ENCODE measurements at regions not wholly inside any gene's neighbourhood (a gene's known extent, or its start where the extent isn't known, plus 50 kb on each side); places are given as distances from the start of the nearest gene placed in this dataset.

DNA sequence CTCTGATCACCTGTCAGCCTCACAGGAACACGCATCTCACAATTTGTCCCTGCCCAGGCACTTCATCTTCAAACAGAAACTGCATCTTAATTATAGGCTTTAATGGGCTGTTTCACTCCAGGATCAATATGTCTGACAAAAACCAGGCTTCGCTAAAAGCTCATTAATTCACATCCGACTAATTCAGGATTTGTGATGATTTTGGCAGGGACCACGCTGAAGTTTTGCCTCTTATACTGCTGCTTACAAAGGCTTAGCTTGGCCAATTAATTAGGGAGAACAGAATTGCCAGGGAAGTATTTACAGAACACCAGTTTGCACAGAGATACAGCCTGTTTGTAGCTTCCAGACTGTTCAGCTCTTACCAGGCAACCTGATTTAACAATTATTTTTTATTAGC, 541.0 kb upstream of the SPTLC3 start:
- CTCF ChIA-PET: no interaction called here
- intact Hi-C loops (cut with micrococcal nuclease): no loop called here

GRCh38 chr20:12482661-12483060, 526.1 kb upstream of the SPTLC3 start:
- Histone ChIP-seq H3K4me2 (ENCODE audit: low read length) (no peak overlapping the region), H3K27me3 (ENCODE audit: low read length) (peaks cover 38% of the 10 kb centered on the region), H3F3A (ENCODE audit: low read length, unreplicated experiment) (no peaks in the 10 kb centered on the region), H3K9ac (ENCODE audit: low read length) (no peak overlapping the region), H4K20me1 (ENCODE audit: low read length) (no peaks in the 10 kb centered on the region), H3K9me2 (replicated peaks; ENCODE audit: low read length) (no peaks in the 10 kb centered on the region), H3K27ac (ENCODE audit: low read length) (no peak overlapping the region), H2AFZ (ENCODE audit: low read length) (no peak overlapping the region), H3K36me3 (ENCODE audit: low read depth, low read length) (no peaks in the 10 kb centered on the region), H3K9me3 (ENCODE audit: low read length) (no peaks in the 10 kb centered on the region), H3K4me1 (ENCODE audit: insufficient read depth, low read length) (no peaks in the 10 kb centered on the region), H3K79me2 (ENCODE audit: low read length) (no peaks in the 10 kb centered on the region), H3K4me3 (ENCODE audit: low read length) (no peak overlapping the region)
- BruUV-seq (replicated peaks): no TSS peak
- ATAC-seq (no peak), DNase-seq (no peak)
- POLR2A ChIA-PET (ENCODE audit: unreplicated experiment): no interaction called here
- TF ChIP-seq EZH2 (IDR thresholded peaks at IDR 0.05; ENCODE audit: low read length, unreplicated experiment): no peak
- TF ChIP-seq, protein P1, sequence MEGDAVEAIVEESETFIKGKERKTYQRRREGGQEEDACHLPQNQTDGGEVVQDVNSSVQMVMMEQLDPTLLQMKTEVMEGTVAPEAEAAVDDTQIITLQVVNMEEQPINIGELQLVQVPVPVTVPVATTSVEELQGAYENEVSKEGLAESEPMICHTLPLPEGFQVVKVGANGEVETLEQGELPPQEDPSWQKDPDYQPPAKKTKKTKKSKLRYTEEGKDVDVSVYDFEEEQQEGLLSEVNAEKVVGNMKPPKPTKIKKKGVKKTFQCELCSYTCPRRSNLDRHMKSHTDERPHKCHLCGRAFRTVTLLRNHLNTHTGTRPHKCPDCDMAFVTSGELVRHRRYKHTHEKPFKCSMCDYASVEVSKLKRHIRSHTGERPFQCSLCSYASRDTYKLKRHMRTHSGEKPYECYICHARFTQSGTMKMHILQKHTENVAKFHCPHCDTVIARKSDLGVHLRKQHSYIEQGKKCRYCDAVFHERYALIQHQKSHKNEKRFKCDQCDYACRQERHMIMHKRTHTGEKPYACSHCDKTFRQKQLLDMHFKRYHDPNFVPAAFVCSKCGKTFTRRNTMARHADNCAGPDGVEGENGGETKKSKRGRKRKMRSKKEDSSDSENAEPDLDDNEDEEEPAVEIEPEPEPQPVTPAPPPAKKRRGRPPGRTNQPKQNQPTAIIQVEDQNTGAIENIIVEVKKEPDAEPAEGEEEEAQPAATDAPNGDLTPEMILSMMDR (conservative IDR thresholded peaks at IDR 0.05; ENCODE audit: low read depth, low read length): no peak
- CTCF ChIA-PET: no interaction called here
- intact Hi-C loops (cut with micrococcal nuclease): no loop called here

More for the DNA sequence above, 541.0 kb upstream of the SPTLC3 start:
- no peak overlapping the region for H3K4me2 ChIP-seq (ENCODE audit: low read length)
- H3K27ac ChIP-seq (ENCODE audit: low read length): no peak overlapping the region
- H2AFZ ChIP-seq (ENCODE audit: low read length): no peak overlapping the region
- no TSS peak for BruUV-seq (replicated peaks)
- H3K4me3 ChIP-seq (ENCODE audit: low read length): no peak overlapping the region
- no peaks in the 10 kb centered on the region for H3K4me1 ChIP-seq (ENCODE audit: insufficient read depth, low read length)
- POLR2A ChIA-PET (ENCODE audit: unreplicated experiment): no interaction called here
- H3K9ac ChIP-seq (ENCODE audit: low read length): no peak overlapping the region
- DNase-seq (no peak), ATAC-seq (no peak)
- no peaks in the 10 kb centered on the region for H3F3A ChIP-seq (ENCODE audit: low read length, unreplicated experiment)
- no peaks in the 10 kb centered on the region for H4K20me1 ChIP-seq (ENCODE audit: low read length)
- no peaks in the 10 kb centered on the region for H3K79me2 ChIP-seq (ENCODE audit: low read length)
- peaks cover 58% of the 10 kb centered on the region for H3K27me3 ChIP-seq (ENCODE audit: low read length)
- no peaks in the 10 kb centered on the region for H3K9me3 ChIP-seq (ENCODE audit: low read length)
- no peak for TF ChIP-seq EZH2 (IDR thresholded peaks at IDR 0.05; ENCODE audit: low read length, unreplicated experiment)
- TF ChIP-seq, protein P1 (conservative IDR thresholded peaks at IDR 0.05; ENCODE audit: low read depth, low read length): no peak
- no peak for TF ChIP-seq EZH2phosphoT487 (IDR thresholded peaks at IDR 0.05; ENCODE audit: borderline replicate concordance, low read length)
- H3K9me2 ChIP-seq (replicated peaks; ENCODE audit: low read length): no peaks in the 10 kb centered on the region
- H3K36me3 ChIP-seq (ENCODE audit: low read depth, low read length): no peaks in the 10 kb centered on the region

DNA sequence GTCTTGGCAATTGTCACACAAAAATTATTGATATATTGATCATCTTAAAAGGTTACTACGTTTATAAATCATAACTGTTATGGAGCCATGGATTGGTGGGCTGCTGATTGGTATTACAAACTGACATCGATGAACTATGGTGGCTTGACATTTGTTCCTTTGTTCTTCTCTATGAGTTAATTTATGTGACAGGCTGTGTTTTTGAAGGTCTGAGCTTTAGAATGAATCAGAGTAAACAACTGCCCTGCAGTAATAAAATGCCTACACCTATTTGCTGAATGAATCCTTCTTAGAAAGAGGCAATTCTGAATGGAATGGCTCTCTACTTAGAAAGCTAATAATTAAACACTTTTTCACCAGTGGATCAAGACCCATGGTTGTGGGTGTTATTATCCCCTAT, 506.3 kb upstream of the SPTLC3 start:
- Histone ChIP-seq H3K79me2 (ENCODE audit: low read length) (no peaks in the 10 kb centered on the region), H3K4me1 (ENCODE audit: insufficient read depth, low read length) (no peaks in the 10 kb centered on the region), H4K20me1 (ENCODE audit: low read length) (no peaks in the 10 kb centered on the region), H3K27me3 (ENCODE audit: low read length) (peaks cover 52% of the 10 kb centered on the region), H3K9me2 (replicated peaks; ENCODE audit: low read length) (no peaks in the 10 kb centered on the region), H3K4me2 (ENCODE audit: low read length) (no peak overlapping the region), H3K4me3 (ENCODE audit: low read length) (no peak overlapping the region), H3K9ac (ENCODE audit: low read length) (no peak overlapping the region), H2AFZ (ENCODE audit: low read length) (no peak overlapping the region), H3K36me3 (ENCODE audit: low read depth, low read length) (no peaks in the 10 kb centered on the region), H3K9me3 (ENCODE audit: low read length) (no peaks in the 10 kb centered on the region), H3F3A (ENCODE audit: low read length, unreplicated experiment) (no peaks in the 10 kb centered on the region), H3K27ac (ENCODE audit: low read length) (no peak overlapping the region)
- intact Hi-C loops (cut with micrococcal nuclease): no loop called here
- DNase-seq: no peak
- CTCF ChIA-PET: no interaction called here
- TF ChIP-seq EZH2phosphoT487 (IDR thresholded peaks at IDR 0.05; ENCODE audit: borderline replicate concordance, low read length) (no peak), EZH2 (IDR thresholded peaks at IDR 0.05; ENCODE audit: low read length, unreplicated experiment) (no peak)
- TF ChIP-seq, protein P1 (conservative IDR thresholded peaks at IDR 0.05; ENCODE audit: low read depth, low read length): no peak
- POLR2A ChIA-PET (ENCODE audit: unreplicated experiment): no interaction called here
- no peak for ATAC-seq
- no TSS peak for BruUV-seq (replicated peaks)

All from PC-3 (cell line).